VCaP (cell line): ENCODE measurements at regions not wholly inside any gene's neighbourhood (a gene's known extent, or its start where the extent isn't known, plus 50 kb on each side); places are given as distances from the start of the nearest gene placed in this dataset.

Source experiments
- H3K27ac ChIP-seq: fragments of 450-650 bp; 2 replicates; pipeline ENCODE4 v1.5.1; 2017
- TF ChIP-seq, protein P1 (sequence below): fragments of 450-650 bp; conservative IDR thresholded peaks from 2 replicates; pipeline ENCODE4 v1.5.1; 2017; ENCODE audit warnings: mild to moderate bottlenecking, moderate library complexity

DNA sequence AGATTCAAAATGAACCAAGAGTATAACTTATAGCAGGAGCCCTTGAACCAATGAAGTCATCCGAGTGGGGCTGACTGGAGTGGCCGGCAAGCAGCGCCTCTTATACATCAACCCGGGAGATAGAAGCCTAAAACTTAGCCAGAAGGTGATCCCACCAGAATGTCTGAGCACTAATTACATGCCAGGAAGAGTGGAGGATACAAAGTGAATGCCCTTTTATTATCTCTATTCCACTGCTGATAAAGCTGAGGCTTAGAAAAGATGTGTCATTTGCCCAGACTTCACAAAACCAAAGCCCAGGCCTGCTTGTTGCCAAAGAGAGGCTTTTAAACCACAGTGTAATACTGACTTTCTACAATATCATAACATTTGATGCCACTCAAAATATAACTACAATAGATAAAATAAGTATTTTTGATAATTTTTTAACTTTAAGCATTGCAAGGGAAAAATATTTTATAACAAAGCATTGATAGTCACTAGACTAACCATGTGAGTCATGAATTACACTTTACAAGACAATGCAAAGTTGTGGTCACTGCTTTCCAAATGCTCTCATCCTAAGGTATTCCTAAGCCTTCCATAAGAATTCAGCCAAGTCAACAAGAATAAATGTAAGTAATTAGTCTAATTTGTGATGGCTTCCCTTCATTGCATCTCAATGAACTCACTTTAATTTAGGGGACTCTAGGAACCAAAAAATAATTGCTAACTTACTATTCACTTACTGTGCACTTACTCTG lies 58.6 kb upstream of the ARID5B start:
- TF ChIP-seq, protein P1, sequence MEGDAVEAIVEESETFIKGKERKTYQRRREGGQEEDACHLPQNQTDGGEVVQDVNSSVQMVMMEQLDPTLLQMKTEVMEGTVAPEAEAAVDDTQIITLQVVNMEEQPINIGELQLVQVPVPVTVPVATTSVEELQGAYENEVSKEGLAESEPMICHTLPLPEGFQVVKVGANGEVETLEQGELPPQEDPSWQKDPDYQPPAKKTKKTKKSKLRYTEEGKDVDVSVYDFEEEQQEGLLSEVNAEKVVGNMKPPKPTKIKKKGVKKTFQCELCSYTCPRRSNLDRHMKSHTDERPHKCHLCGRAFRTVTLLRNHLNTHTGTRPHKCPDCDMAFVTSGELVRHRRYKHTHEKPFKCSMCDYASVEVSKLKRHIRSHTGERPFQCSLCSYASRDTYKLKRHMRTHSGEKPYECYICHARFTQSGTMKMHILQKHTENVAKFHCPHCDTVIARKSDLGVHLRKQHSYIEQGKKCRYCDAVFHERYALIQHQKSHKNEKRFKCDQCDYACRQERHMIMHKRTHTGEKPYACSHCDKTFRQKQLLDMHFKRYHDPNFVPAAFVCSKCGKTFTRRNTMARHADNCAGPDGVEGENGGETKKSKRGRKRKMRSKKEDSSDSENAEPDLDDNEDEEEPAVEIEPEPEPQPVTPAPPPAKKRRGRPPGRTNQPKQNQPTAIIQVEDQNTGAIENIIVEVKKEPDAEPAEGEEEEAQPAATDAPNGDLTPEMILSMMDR: no peak
- H3K27ac ChIP-seq: no peak overlapping the region; the same call in 1 of the 2 replicates

DNA sequence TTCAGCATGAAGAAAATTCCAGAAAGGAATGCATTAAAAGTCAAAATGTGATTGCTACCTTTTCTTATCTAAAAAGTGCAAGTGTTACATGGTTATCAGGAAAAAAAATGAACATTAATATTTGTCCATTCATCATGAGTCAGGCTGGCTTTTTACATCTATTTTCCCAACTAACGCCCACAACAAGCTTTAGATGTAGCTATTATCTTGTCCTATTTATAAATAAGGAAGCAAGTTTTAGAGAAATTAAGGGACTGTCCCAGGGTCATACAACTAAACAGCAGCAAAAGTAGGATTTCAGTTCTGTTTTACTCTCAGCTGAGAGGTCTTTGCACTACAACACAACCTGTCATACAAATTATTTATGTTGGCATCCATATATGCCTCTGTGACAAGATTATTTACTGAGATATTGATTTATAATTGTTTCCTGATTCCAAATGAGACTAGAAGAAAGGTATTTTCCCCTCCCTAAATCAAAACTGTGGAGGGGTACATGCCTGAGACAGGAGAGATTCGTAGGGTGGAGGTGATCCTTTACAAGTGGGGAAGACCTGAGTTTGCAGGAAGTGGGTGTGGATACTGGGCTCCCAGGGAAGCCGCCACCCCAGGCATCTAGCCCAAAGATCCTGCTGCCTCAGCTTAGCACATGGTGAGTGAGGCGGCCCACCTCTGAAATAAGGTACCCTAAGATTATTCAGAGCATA lies 57.2 kb upstream of the ARID5B start:
- no peak overlapping the region for H3K27ac ChIP-seq

DNA sequence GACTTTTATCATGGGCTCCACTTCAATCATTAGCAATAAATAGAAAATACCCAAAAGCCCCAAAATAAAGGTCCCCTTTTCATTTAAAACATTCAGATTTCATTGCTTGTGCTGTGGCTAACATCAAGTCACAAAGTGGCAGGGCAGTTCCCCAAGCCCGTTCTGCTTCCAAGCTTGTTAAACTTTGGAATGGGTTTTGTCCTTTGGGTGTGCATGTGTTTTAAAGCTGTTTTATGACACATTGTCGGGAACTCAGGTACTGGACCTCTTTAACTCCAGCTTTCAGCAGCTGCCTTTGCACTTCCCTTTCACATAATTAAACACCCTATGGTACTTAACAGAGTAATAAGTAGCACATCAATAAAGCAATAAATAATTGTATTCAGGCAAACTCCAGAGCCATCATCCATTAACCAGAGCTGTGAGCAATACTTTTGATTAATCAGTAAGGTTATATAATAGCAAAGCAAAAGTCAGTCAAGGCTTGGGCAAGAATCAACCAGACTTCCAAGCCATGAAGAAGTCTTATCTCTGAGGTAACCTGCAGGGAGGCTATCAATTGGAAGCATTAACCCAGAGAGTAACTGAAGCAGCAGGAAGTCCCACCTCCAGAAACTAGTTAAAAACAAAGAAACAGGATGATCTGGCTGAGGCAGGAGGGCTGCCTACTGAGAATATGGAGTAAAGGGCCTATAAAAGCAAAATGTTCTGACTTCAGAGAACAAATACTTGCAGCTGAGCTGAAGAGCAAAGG lies 56.1 kb upstream of the ARID5B start:
- no peak overlapping the region for H3K27ac ChIP-seq
- TF ChIP-seq, protein P1: no peak

More for the DNA sequence above, 57.2 kb upstream of the ARID5B start:
- TF ChIP-seq, protein P1: no peak

DNA sequence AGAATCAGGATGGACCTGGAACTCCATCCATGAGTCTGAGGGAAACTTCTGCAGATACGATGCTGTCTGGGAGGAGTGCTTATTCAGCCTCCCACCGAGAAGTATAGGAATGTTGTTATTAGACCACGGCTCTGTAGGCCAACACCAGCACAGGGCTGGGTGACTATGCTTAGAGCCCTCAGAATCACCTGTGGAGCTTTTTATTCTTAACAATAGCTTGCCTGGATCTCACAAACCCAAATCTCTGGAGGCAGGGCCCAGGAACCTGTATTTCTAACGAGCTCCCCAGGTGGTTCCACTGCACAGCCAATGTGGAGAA lies 55.6 kb upstream of the ARID5B start:
- H3K27ac ChIP-seq: no peak overlapping the region
- TF ChIP-seq, protein P1: no peak

DNA sequence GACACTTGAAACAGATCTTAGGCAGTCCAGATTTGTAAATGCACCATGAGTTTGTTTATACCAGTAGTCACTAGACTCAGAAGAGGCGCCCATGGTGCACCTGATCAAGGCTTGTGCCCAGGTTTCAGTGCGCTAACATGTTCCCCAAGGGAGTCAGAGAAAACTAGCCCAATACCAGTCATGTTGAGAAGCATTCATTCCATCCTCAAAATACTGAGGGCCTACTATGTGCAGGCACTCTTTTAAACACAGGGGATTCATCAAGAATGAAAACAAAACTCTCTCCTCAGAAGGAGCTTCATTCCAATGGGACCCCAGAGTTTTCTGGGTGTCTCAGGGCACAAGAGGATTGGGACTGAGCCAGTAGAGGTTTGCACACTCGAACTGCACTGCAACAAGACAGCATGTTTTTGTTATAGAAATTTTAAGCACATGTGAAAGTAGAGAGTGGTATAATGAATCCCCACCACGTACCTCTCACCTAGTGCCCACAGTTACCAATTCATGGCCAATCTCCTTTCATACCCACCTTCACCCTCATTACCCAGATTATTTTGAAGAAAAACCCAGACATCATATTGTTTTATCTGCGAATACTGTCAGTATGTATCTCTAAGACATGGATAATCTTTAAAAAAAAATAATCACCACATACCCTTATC lies 55.0 kb upstream of the ARID5B start:
- TF ChIP-seq, protein P1: no peak
- H3K27ac ChIP-seq: no peak overlapping the region

DNA sequence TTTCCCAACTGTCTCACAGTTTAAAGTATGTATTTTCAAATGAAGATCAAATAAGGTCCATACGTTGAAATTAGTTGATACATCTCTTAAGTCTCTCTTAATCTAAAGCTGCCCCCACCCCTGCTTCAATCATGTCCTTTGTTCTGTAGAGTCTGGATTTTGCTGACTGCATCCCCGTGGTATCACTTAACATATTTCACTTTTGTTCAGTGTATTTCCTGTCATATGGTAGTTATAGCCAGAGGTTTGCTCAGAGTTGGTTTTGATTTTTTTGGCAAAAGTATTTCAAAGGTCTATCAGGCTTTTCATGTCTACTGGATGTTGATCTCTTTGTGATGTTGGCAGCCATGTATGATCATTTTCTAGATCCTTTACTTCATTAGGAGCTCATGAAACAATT lies 54.4 kb upstream of the ARID5B start:
- no peak overlapping the region for H3K27ac ChIP-seq
- TF ChIP-seq, protein P1: no peak

DNA sequence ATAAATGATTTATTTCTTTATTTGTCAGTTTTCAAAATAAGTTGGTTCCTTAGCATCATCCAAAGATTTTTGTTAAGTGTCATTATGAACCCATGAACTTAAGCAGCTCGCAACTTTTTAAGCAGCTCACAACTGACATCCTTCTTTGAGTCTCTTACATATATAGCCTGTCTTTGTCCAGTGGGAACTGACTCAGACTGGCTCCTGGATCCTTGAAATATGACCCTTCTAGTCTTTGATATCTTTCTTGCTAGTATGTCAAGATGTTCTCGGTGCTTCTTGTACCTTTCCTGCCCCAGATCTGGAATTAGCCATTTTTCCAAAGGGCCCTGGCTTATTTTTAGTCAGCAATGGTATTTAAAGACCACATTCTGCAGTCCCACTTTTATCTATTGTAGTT lies 53.9 kb upstream of the ARID5B start:
- TF ChIP-seq, protein P1: no peak
- H3K27ac ChIP-seq: no peak overlapping the region
